GM23338 (cell line): ENCODE measurements at regions not wholly inside any gene's neighbourhood (a gene's known extent, or its start where the extent isn't known, plus 50 kb on each side); places are given as distances from the start of the nearest gene placed in this dataset.

Experiments used
- ATAC-seq: fragments of 200-7000 bp; cut with Tn5 transposase; 3 replicates; pipeline ENCODE4 v1.9.1; 2020
- DNase-seq: peaks from one replicate; pipeline ENCODE4 v3.0.0-alpha.2; 2015; ENCODE audit warnings: low spot score
- H2AFZ ChIP-seq: fragments of 200-600 bp; sonication (generic); 2 replicates; pipeline ENCODE4 v1.8.0; 2016; ENCODE audit warnings: antibody characterized with exemption, mild to moderate bottlenecking, moderate library complexity
- H3F3A ChIP-seq: fragments of 200-600 bp; sonication (generic); replicated peaks from 2 replicates; pipeline ENCODE4 v1.8.0; 2017; ENCODE audit warnings: antibody characterized with exemption, mixed run types, low read depth
- H3K27ac ChIP-seq: fragments of 200-600 bp; sonication (generic); 2 replicates; pipeline ENCODE4 v1.6.1; 2016; ENCODE audit warnings: low read depth
- H3K27me3 ChIP-seq: fragments of 200-600 bp; sonication (generic); 2 replicates; pipeline ENCODE4 v1.8.0; 2016; ENCODE audit warnings: mild to moderate bottlenecking, mixed run types, moderate library complexity; ENCODE audit not compliant: insufficient read depth
- H3K36me3 ChIP-seq: fragments of 200-600 bp; sonication (generic); 2 replicates; pipeline ENCODE4 v1.8.0; 2016; ENCODE audit warnings: mild to moderate bottlenecking; ENCODE audit not compliant: insufficient read depth
- H3K4me1 ChIP-seq: fragments of 200-600 bp; sonication (generic); 2 replicates; pipeline ENCODE4 v1.8.0; 2016; ENCODE audit warnings: mild to moderate bottlenecking, moderate library complexity; ENCODE audit not compliant: insufficient read depth
- H3K4me2 ChIP-seq: fragments of 200-600 bp; sonication (generic); 2 replicates; pipeline ENCODE4 v1.7.1; 2017; ENCODE audit warnings: mixed run types
- H3K4me3 ChIP-seq: fragments of 200-600 bp; sonication (generic); 2 replicates; pipeline ENCODE4 v1.6.1; 2016; ENCODE audit warnings: mixed run types
- H3K79me2 ChIP-seq: fragments of 200-600 bp; sonication (generic); replicated peaks from 2 replicates; pipeline ENCODE4 v1.8.0; 2017; ENCODE audit warnings: mild to moderate bottlenecking; ENCODE audit not compliant: insufficient read depth
- H3K9me2 ChIP-seq: fragments of 200-600 bp; sonication (generic); 2 replicates; pipeline ENCODE4 v1.8.0; 2017; ENCODE audit not compliant: insufficient read depth
- H4K20me1 ChIP-seq: fragments of 200-600 bp; sonication (generic); replicated peaks from 2 replicates; pipeline ENCODE4 v1.8.0; 2017; ENCODE audit warnings: mild to moderate bottlenecking; ENCODE audit not compliant: insufficient read depth
- H3K27ac Mint-ChIP-seq: 2 replicates; pipeline ENCODE4 v1.8.0; 2020; ENCODE audit warnings: inconsistent platforms, mild to moderate bottlenecking, moderate library complexity, mixed read lengths
- H3K27me3 Mint-ChIP-seq: 3 replicates; pipeline ENCODE4 v1.8.0; 2022; ENCODE audit warnings: low read depth, mild to moderate bottlenecking, moderate library complexity, mixed read lengths, inconsistent platforms; ENCODE audit not compliant: insufficient read depth, poor library complexity
- H3K36me3 Mint-ChIP-seq: 3 replicates; pipeline ENCODE4 v1.8.0; 2021; ENCODE audit warnings: low read depth, mild to moderate bottlenecking, inconsistent platforms, moderate library complexity, mixed read lengths
- H3K4me1 Mint-ChIP-seq: 3 replicates; pipeline ENCODE4 v1.8.0; 2020; ENCODE audit warnings: mild to moderate bottlenecking, inconsistent platforms, mixed read lengths
- H3K4me3 Mint-ChIP-seq: 3 replicates; pipeline ENCODE4 v1.8.0; 2021; ENCODE audit warnings: moderate library complexity, mild to moderate bottlenecking, inconsistent platforms, mixed read lengths
- H3K9me3 Mint-ChIP-seq: 3 replicates; pipeline ENCODE4 v1.8.0; 2020; ENCODE audit warnings: moderate library complexity, mild to moderate bottlenecking, inconsistent platforms, mixed read lengths
- CREB1 ChIP-seq: fragments of 250-450 bp; sonication (Bioruptor Pico); IDR thresholded peaks from 2 replicates; pipeline ENCODE4 v1.5.0; 2020; ENCODE audit warnings: low read depth, mild to moderate bottlenecking, moderate library complexity
- EZH2 ChIP-seq: fragments of 200-600 bp; sonication (generic); IDR thresholded peaks from one replicate; pipeline ENCODE4 v1.8.0; 2017; ENCODE audit warnings: antibody characterized with exemption, mild to moderate bottlenecking, low read depth; ENCODE audit not compliant: unreplicated experiment
- EZH2phosphoT487 ChIP-seq: fragments of 200-600 bp; sonication (generic); IDR thresholded peaks from one replicate; pipeline ENCODE4 v1.8.1; 2018; ENCODE audit warnings: antibody characterized with exemption; ENCODE audit not compliant: unreplicated experiment
- JUNB ChIP-seq: IDR thresholded peaks from one replicate; pipeline ENCODE4 v1.6.1; 2016; ENCODE audit warnings: antibody characterized with exemption; ENCODE audit not compliant: unreplicated experiment
- NANOG ChIP-seq: IDR thresholded peaks from 2 replicates; pipeline ENCODE4 v1.6.1; 2016; ENCODE audit warnings: antibody characterized with exemption, borderline replicate concordance
- POLR2AphosphoS5 ChIP-seq: IDR thresholded peaks from 2 replicates; pipeline ENCODE4 v1.6.1; 2016; ENCODE audit warnings: antibody characterized with exemption, low read depth
- STAT1 ChIP-seq: IDR thresholded peaks from one replicate; pipeline ENCODE4 v1.6.1; 2016; ENCODE audit warnings: antibody characterized with exemption; ENCODE audit not compliant: unreplicated experiment
- ZNF114 ChIP-seq: fragments of 250-450 bp; sonication (Bioruptor Pico); IDR thresholded peaks from 2 replicates; pipeline ENCODE4 v1.5.0; 2020; ENCODE audit warnings: mild to moderate bottlenecking, moderate library complexity
- ZNF331 ChIP-seq: fragments of 250-450 bp; sonication (Bioruptor Pico); IDR thresholded peaks from 2 replicates; pipeline ENCODE4 v1.5.0; 2020; ENCODE audit warnings: low read depth, mild to moderate bottlenecking, moderate library complexity
- TF ChIP-seq, protein P1 (sequence below): IDR thresholded peaks from one replicate; pipeline ENCODE4 v1.6.1; 2018; ENCODE audit warnings: antibody characterized with exemption; ENCODE audit not compliant: unreplicated experiment
- TF ChIP-seq, protein P2 (sequence below): fragments of 250-450 bp; sonication (Bioruptor Pico); IDR thresholded peaks from 2 replicates; pipeline ENCODE4 v1.5.0; 2020; ENCODE audit warnings: mild to moderate bottlenecking, moderate library complexity
- TF ChIP-seq, protein P3 (sequence below): IDR thresholded peaks from 2 replicates; pipeline ENCODE4 v1.6.1; 2016; ENCODE audit warnings: antibody characterized with exemption
- TF ChIP-seq, protein P4 (sequence below), 2 experiments: fragments of 200-600 bp in 1 of 2; sonication (generic) in 1 of 2; conservative IDR thresholded peaks; 2 replicates each; pipeline versions ENCODE4 v1.5.1 to v1.6.1; 2016 to 2017; ENCODE audit warnings: antibody characterized with exemption in 2 of 2, low read depth in 2 of 2, mild to moderate bottlenecking in 2 of 2, moderate library complexity in 1 of 2

DNA sequence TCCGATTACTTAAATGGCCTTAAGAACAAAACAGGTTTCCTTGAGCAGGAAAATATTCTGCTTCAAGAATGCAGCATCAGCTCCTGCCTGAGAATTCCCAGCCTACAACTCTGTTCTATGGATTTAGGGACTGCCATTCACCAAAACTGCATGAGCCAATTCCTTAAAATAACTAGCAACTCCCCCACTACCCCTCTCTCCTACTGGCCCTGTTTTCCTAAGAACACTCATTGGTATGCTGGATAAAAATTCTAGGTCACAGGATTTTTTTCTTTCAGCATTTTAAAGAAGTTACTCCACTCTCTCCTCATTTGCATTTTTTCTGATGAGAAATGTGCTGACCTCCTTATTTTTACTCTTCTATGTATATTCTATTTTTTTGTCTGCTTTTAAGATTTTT, 347.1 kb downstream of the IDS start:
- no peaks in the 10 kb centered on the region for H3K4me1 ChIP-seq
- Mint-ChIP-seq H3K4me1 (peaks cover 3% of the 10 kb centered on the region; the same call in 2 of the 3 replicates), H3K27me3 (peaks cover 2% of the 10 kb centered on the region), H3K4me3 (no peak overlapping the region), H3K27ac (no peak overlapping the region), H3K36me3 (no peaks in the 10 kb centered on the region), H3K9me3 (no peaks in the 10 kb centered on the region)
- no peaks in the 10 kb centered on the region for H3K79me2 ChIP-seq
- H3K9me2 ChIP-seq: no peaks in the 10 kb centered on the region
- TF ChIP-seq ZNF114 (CRISPR knock-in tag) (no peak), EZH2 (no peak), EZH2phosphoT487 (no peak), NANOG (no peak), POLR2AphosphoS5 (no peak), JUNB (no peak), CREB1 (CRISPR knock-in tag) (no peak), STAT1 (no peak), ZNF331 (no peak)
- TF ChIP-seq, protein P1, sequence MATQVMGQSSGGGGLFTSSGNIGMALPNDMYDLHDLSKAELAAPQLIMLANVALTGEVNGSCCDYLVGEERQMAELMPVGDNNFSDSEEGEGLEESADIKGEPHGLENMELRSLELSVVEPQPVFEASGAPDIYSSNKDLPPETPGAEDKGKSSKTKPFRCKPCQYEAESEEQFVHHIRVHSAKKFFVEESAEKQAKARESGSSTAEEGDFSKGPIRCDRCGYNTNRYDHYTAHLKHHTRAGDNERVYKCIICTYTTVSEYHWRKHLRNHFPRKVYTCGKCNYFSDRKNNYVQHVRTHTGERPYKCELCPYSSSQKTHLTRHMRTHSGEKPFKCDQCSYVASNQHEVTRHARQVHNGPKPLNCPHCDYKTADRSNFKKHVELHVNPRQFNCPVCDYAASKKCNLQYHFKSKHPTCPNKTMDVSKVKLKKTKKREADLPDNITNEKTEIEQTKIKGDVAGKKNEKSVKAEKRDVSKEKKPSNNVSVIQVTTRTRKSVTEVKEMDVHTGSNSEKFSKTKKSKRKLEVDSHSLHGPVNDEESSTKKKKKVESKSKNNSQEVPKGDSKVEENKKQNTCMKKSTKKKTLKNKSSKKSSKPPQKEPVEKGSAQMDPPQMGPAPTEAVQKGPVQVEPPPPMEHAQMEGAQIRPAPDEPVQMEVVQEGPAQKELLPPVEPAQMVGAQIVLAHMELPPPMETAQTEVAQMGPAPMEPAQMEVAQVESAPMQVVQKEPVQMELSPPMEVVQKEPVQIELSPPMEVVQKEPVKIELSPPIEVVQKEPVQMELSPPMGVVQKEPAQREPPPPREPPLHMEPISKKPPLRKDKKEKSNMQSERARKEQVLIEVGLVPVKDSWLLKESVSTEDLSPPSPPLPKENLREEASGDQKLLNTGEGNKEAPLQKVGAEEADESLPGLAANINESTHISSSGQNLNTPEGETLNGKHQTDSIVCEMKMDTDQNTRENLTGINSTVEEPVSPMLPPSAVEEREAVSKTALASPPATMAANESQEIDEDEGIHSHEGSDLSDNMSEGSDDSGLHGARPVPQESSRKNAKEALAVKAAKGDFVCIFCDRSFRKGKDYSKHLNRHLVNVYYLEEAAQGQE: no peak
- TF ChIP-seq, protein P2, sequence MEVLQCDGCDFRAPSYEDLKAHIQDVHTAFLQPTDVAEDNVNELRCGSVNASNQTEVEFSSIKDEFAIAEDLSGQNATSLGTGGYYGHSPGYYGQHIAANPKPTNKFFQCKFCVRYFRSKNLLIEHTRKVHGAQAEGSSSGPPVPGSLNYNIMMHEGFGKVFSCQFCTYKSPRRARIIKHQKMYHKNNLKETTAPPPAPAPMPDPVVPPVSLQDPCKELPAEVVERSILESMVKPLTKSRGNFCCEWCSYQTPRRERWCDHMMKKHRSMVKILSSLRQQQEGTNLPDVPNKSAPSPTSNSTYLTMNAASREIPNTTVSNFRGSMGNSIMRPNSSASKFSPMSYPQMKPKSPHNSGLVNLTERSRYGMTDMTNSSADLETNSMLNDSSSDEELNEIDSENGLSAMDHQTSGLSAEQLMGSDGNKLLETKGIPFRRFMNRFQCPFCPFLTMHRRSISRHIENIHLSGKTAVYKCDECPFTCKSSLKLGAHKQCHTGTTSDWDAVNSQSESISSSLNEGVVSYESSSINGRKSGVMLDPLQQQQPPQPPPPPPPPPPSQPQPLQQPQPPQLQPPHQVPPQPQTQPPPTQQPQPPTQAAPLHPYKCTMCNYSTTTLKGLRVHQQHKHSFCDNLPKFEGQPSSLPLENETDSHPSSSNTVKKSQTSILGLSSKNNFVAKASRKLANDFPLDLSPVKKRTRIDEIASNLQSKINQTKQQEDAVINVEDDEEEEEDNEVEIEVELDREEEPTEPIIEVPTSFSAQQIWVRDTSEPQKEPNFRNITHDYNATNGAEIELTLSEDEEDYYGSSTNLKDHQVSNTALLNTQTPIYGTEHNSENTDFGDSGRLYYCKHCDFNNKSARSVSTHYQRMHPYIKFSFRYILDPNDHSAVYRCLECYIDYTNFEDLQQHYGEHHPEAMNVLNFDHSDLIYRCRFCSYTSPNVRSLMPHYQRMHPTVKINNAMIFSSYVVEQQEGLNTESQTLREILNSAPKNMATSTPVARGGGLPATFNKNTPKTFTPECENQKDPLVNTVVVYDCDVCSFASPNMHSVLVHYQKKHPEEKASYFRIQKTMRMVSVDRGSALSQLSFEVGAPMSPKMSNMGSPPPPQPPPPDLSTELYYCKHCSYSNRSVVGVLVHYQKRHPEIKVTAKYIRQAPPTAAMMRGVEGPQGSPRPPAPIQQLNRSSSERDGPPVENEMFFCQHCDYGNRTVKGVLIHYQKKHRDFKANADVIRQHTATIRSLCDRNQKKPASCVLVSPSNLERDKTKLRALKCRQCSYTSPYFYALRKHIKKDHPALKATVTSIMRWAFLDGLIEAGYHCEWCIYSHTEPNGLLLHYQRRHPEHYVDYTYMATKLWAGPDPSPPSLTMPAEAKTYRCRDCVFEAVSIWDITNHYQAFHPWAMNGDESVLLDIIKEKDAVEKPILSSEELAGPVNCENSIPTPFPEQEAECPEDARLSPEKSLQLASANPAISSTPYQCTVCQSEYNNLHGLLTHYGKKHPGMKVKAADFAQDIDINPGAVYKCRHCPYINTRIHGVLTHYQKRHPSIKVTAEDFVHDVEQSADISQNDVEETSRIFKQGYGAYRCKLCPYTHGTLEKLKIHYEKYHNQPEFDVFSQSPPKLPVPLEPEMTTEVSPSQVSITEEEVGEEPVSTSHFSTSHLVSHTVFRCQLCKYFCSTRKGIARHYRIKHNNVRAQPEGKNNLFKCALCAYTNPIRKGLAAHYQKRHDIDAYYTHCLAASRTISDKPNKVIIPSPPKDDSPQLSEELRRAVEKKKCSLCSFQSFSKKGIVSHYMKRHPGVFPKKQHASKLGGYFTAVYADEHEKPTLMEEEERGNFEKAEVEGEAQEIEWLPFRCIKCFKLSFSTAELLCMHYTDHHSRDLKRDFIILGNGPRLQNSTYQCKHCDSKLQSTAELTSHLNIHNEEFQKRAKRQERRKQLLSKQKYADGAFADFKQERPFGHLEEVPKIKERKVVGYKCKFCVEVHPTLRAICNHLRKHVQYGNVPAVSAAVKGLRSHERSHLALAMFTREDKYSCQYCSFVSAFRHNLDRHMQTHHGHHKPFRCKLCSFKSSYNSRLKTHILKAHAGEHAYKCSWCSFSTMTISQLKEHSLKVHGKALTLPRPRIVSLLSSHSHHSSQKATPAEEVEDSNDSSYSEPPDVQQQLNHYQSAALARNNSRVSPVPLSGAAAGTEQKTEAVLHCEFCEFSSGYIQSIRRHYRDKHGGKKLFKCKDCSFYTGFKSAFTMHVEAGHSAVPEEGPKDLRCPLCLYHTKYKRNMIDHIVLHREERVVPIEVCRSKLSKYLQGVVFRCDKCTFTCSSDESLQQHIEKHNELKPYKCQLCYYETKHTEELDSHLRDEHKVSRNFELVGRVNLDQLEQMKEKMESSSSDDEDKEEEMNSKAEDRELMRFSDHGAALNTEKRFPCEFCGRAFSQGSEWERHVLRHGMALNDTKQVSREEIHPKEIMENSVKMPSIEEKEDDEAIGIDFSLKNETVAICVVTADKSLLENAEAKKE (CRISPR knock-in tag): no peak
- TF ChIP-seq, protein P3, sequence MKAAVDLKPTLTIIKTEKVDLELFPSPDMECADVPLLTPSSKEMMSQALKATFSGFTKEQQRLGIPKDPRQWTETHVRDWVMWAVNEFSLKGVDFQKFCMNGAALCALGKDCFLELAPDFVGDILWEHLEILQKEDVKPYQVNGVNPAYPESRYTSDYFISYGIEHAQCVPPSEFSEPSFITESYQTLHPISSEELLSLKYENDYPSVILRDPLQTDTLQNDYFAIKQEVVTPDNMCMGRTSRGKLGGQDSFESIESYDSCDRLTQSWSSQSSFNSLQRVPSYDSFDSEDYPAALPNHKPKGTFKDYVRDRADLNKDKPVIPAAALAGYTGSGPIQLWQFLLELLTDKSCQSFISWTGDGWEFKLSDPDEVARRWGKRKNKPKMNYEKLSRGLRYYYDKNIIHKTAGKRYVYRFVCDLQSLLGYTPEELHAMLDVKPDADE: no peak
- TF ChIP-seq, protein P4, sequence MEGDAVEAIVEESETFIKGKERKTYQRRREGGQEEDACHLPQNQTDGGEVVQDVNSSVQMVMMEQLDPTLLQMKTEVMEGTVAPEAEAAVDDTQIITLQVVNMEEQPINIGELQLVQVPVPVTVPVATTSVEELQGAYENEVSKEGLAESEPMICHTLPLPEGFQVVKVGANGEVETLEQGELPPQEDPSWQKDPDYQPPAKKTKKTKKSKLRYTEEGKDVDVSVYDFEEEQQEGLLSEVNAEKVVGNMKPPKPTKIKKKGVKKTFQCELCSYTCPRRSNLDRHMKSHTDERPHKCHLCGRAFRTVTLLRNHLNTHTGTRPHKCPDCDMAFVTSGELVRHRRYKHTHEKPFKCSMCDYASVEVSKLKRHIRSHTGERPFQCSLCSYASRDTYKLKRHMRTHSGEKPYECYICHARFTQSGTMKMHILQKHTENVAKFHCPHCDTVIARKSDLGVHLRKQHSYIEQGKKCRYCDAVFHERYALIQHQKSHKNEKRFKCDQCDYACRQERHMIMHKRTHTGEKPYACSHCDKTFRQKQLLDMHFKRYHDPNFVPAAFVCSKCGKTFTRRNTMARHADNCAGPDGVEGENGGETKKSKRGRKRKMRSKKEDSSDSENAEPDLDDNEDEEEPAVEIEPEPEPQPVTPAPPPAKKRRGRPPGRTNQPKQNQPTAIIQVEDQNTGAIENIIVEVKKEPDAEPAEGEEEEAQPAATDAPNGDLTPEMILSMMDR (conservative IDR thresholded peaks at IDR 0.05; ENCODE audit: low read depth in 2 of 2): no peak
- no peak overlapping the region for H3K4me3 ChIP-seq
- H3F3A ChIP-seq: no peaks in the 10 kb centered on the region
- H2AFZ ChIP-seq: no peak overlapping the region
- no peak for ATAC-seq
- no peaks in the 10 kb centered on the region for H4K20me1 ChIP-seq
- no peak overlapping the region for H3K4me2 ChIP-seq
- H3K27me3 ChIP-seq: no peaks in the 10 kb centered on the region
- no peak for DNase-seq
- H3K36me3 ChIP-seq: no peaks in the 10 kb centered on the region
- no peak overlapping the region for H3K27ac ChIP-seq
